ENCODE measurements at regions not wholly inside any gene's neighbourhood (a gene's known extent, or its start where the extent isn't known, plus 50 kb on each side); places are given as distances from the start of the nearest gene placed in this dataset.

- no peak for TF ChIP-seq CTCF (IDR thresholded peaks at IDR 0.05)
- Histone ChIP-seq H3K27ac (no peak overlapping the region), H3K4me3 (no peak overlapping the region)
- peak; percentile 77 for DNase-seq (ENCODE audit: low spot score)
Observed at GRCh38 chr2:19574778-19575260, 216.4 kb upstream of the OSR1 start.

GRCh38 chr2:19573784-19574183, 215.4 kb upstream of the OSR1 start:
- no peak for DNase-seq (ENCODE audit: low spot score)
- H3K4me3 ChIP-seq: no peak overlapping the region
- no peak for TF ChIP-seq CTCF (IDR thresholded peaks at IDR 0.05)
- no peak overlapping the region for H3K27ac ChIP-seq

GRCh38 chr2:19571773-19572172, 213.3 kb upstream of the OSR1 start:
- no peak for TF ChIP-seq CTCF (IDR thresholded peaks at IDR 0.05)
- no peak for DNase-seq (ENCODE audit: low spot score)
- Histone ChIP-seq H3K4me3 (no peak overlapping the region), H3K27ac (no peak overlapping the region)

GRCh38 chr2:19569300-19569791, 210.9 kb upstream of the OSR1 start:
- DNase-seq (ENCODE audit: low spot score): no peak
- no peak overlapping the region for H3K4me3 ChIP-seq
- H3K27ac ChIP-seq: no peak overlapping the region
- TF ChIP-seq CTCF (IDR thresholded peaks at IDR 0.05): no peak

GRCh38 chr2:19568809-19569208, 210.4 kb upstream of the OSR1 start:
- Histone ChIP-seq H3K27ac (no peak overlapping the region), H3K4me3 (no peak overlapping the region)
- no peak for DNase-seq (ENCODE audit: low spot score)
- no peak for TF ChIP-seq CTCF (IDR thresholded peaks at IDR 0.05)

GRCh38 chr2:19560785-19561184, 202.4 kb upstream of the OSR1 start:
- Histone ChIP-seq H3K4me3 (no peak overlapping the region), H3K27ac (no peak overlapping the region)
- no peak for DNase-seq (ENCODE audit: low spot score)
- no peak for TF ChIP-seq CTCF (IDR thresholded peaks at IDR 0.05)

- Histone ChIP-seq H3K4me3 (no peak overlapping the region), H3K27ac (no peak overlapping the region)
- TF ChIP-seq CTCF (IDR thresholded peaks at IDR 0.05): no peak
- no peak for DNase-seq (ENCODE audit: low spot score)
Observed at GRCh38 chr2:19559596-19560240, 201.3 kb upstream of the OSR1 start.
